HCT116 (cell line): ENCODE measurements at regions not wholly inside any gene's neighbourhood (a gene's known extent, or its start where the extent isn't known, plus 50 kb on each side); places are given as distances from the start of the nearest gene placed in this dataset.

ENCODE experiments used
- ATAC-seq: fragments of 200-7000 bp; cut with Tn5 transposase; 2 replicates; pipeline ENCODE4 v1.9.1; 2020; ENCODE audit warnings: mild to moderate bottlenecking, moderate library complexity
- BruUV-seq: library from RNA; stranded (reverse); fragments of 400-500 nt; replicated peaks from 2 replicates; lab custom pipeline; 2021; lab: Mats Ljungman, UMichigan
- CTCF ChIA-PET: fragments of 300-600 bp; sonication (Branson Sonifier 250); formaldehyde crosslinking; loops from one replicate; lab custom pipeline; 2021; ENCODE audit warnings: antibody characterized with exemption; lab: Charles Lee
- POLR2A ChIA-PET: fragments of 300-600, 350-600 bp; sonication (Branson Sonifier 250); formaldehyde crosslinking; loops from one replicate; lab custom pipeline; 2021; ENCODE audit warnings: antibody characterized with exemption; lab: Charles Lee
- RAD21 ChIA-PET, 2 experiments: fragments of 300-600 bp; sonication (Branson Sonifier 250); formaldehyde crosslinking; loops; one replicate each; lab custom pipeline; 2023; ENCODE audit warnings: low total read pairs in 2 of 2; ENCODE audit not compliant: uncharacterized antibody in 2 of 2, unreplicated experiment in 2 of 2, low non-redundant PET in 1 of 2; lab: Charles Lee
- DNase-seq: peaks from one replicate; pipeline ENCODE4 v3.0.0-alpha.2; 2010; ENCODE audit warnings: low read depth, low spot score
- H2AFZ ChIP-seq: fragments of 200-600 bp; shearing (Covaris generic), sonication (generic); 2 replicates; pipeline ENCODE4 v1.6.1; 2017; ENCODE audit warnings: low read depth, mixed run types, mixed read lengths, antibody characterized with exemption, low read length; ENCODE audit not compliant: poor library complexity, severe bottlenecking
- H3K27ac ChIP-seq: 2 replicates; pipeline ENCODE4 v1.5.1; 2012; ENCODE audit warnings: low read depth, low read length
- H3K27me3 ChIP-seq: fragments of 200-600 bp; sonication (generic); 2 replicates; pipeline ENCODE4 v1.6.1; 2016; ENCODE audit warnings: mixed run types, low read length, mixed read lengths; ENCODE audit not compliant: insufficient read depth
- H3K36me3 ChIP-seq, 2 experiments: fragments of 200-500 bp in 1 of 2; fragments of 200-600 bp in 1 of 2; sonication (Bioruptor generic) in 1 of 2; sonication (generic) in 1 of 2; 2 replicates each; pipeline versions ENCODE4 v1.5.1 to v1.6.1; 2014 to 2016; ENCODE audit warnings: low read length in 2 of 2, inconsistent platforms in 1 of 2, mixed read lengths in 1 of 2, mixed run types in 1 of 2; ENCODE audit not compliant: insufficient read depth in 2 of 2, control insufficient read depth in 1 of 2
- H3K4me1 ChIP-seq, 2 experiments: fragments of 200-600 bp in 1 of 2; sonication (generic) in 1 of 2; 2 replicates each; pipeline versions ENCODE4 v1.5.1 to v1.6.1; 2012 to 2017; ENCODE audit warnings: low read length in 2 of 2, inconsistent platforms in 1 of 2, mild to moderate bottlenecking in 1 of 2, mixed read lengths in 1 of 2, mixed run types in 1 of 2, moderate library complexity in 1 of 2; ENCODE audit not compliant: insufficient read depth in 2 of 2, control insufficient read depth in 1 of 2
- H3K4me2 ChIP-seq: fragments of 200-600 bp; sonication (generic); 2 replicates; pipeline ENCODE4 v1.6.1; 2017; ENCODE audit warnings: mixed run types, low read length, mixed read lengths
- H3K4me3 ChIP-seq, 2 experiments: fragments of 200-600 bp in 1 of 2; sonication (generic) in 1 of 2; replicated peaks in 1 of 2; 2 replicates each; pipeline ENCODE4 v1.5.1; 2011 to 2016; ENCODE audit warnings: low read length in 2 of 2, control low read depth in 1 of 2, low read depth in 1 of 2, mild to moderate bottlenecking in 1 of 2, mixed read lengths in 1 of 2, mixed run types in 1 of 2
- H3K79me2 ChIP-seq: fragments of 200-600 bp; sonication (generic); 2 replicates; pipeline ENCODE4 v1.6.1; 2017; ENCODE audit warnings: mild to moderate bottlenecking, mixed run types, low read length, moderate library complexity, mixed read lengths; ENCODE audit not compliant: insufficient read depth
- H3K9ac ChIP-seq: fragments of 200-600 bp; sonication (generic); 2 replicates; pipeline ENCODE4 v1.6.1; 2016; ENCODE audit warnings: low read length, mixed read lengths
- H3K9me2 ChIP-seq: fragments of 200-600 bp; sonication (generic), shearing (Covaris generic); 2 replicates; pipeline ENCODE4 v1.6.1; 2017; ENCODE audit warnings: mixed run types, mild to moderate bottlenecking, moderate library complexity; ENCODE audit not compliant: insufficient read depth
- H3K9me3 ChIP-seq, 2 experiments: fragments of 200-500 bp in 1 of 2; fragments of 200-600 bp in 1 of 2; sonication (Bioruptor generic) in 1 of 2; sonication (generic) in 1 of 2; 2 replicates each; pipeline ENCODE4 v1.6.1; 2014 to 2017; ENCODE audit warnings: low read length in 2 of 2, mixed read lengths in 2 of 2, inconsistent platforms in 1 of 2, low read depth in 1 of 2, mild to moderate bottlenecking in 1 of 2, mixed run types in 1 of 2, moderate library complexity in 1 of 2; ENCODE audit not compliant: control insufficient read depth in 1 of 2, insufficient read depth in 1 of 2
- H4K20me1 ChIP-seq: fragments of 200-600 bp; sonication (generic), shearing (Covaris generic); 2 replicates; pipeline ENCODE4 v1.6.1; 2017; ENCODE audit warnings: mixed run types, mild to moderate bottlenecking, moderate library complexity; ENCODE audit not compliant: insufficient read depth
- CBX3 ChIP-seq: IDR thresholded peaks from 2 replicates; pipeline ENCODE4 v1.6.1; 2012; ENCODE audit warnings: low read depth
- ELF1 ChIP-seq: IDR thresholded peaks from 2 replicates; pipeline ENCODE4 v1.6.1; 2012; ENCODE audit warnings: low read depth, borderline replicate concordance
- EZH2 ChIP-seq: fragments of 200-600 bp; sonication (generic); IDR thresholded peaks from 2 replicates; pipeline ENCODE4 v1.6.1; 2017; ENCODE audit warnings: antibody characterized with exemption, mixed run types
- JUND ChIP-seq: IDR thresholded peaks from 2 replicates; pipeline ENCODE4 v1.6.1; 2012
- RAD21 ChIP-seq: IDR thresholded peaks from 2 replicates; pipeline ENCODE4 v1.6.1; 2012; ENCODE audit warnings: low read depth, mild to moderate bottlenecking
- TCF7L2 ChIP-seq: IDR thresholded peaks from 2 replicates; pipeline ENCODE4 v1.7.0; 2011; ENCODE audit warnings: borderline replicate concordance, inconsistent platforms; ENCODE audit not compliant: insufficient read depth, insufficient read length; ENCODE audit errors: extremely low read depth
- ZNF274 ChIP-seq: fragments of 200-500 bp; sonication (Bioruptor generic); IDR thresholded peaks from 2 replicates; pipeline ENCODE4 v1.6.1; 2014; ENCODE audit warnings: mild to moderate bottlenecking, low read depth, low read length, inconsistent platforms
- intact Hi-C: fragments of 100-400 bp; cut with micrococcal nuclease; formaldehyde crosslinking; loops from 2 replicates; pipeline ENCODE4 v1.10.0; 2022
- TF ChIP-seq, protein P1 (sequence below): IDR thresholded peaks from 2 replicates; pipeline ENCODE4 v1.6.1; 2012
- TF ChIP-seq, protein P2 (sequence below): IDR thresholded peaks from 2 replicates; pipeline ENCODE4 v1.6.1; 2012

GRCh38 chr12:25741917-25742316 lies 188.8 kb upstream of the LMNTD1 start:
- no peak for DNase-seq
- RAD21 ChIA-PET, result no interaction called here
- no peak for TF ChIP-seq ELF1
- TF ChIP-seq, protein P1, sequence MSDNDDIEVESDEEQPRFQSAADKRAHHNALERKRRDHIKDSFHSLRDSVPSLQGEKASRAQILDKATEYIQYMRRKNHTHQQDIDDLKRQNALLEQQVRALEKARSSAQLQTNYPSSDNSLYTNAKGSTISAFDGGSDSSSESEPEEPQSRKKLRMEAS, result no peak
- no peak for TF ChIP-seq ZNF274
- TF ChIP-seq TCF7L2, result no peak
- no peak for TF ChIP-seq RAD21
- no peak for TF ChIP-seq CBX3
- no peak for TF ChIP-seq EZH2
- intact Hi-C loops, result no loop called here
- ATAC-seq, result no peak
- Histone ChIP-seq H3K9ac (no peak overlapping the region), H3K79me2 (no peaks in the 10 kb centered on the region), H3K9me3 (no peaks in the 10 kb centered on the region), H3K4me2 (no peak overlapping the region), H3K4me1 (no peaks in the 10 kb centered on the region), H3K27me3 (peaks cover 3% of the 10 kb centered on the region; the same call in 1 of the 2 replicates), H3K9me2 (no peaks in the 10 kb centered on the region), H3K36me3 (no peaks in the 10 kb centered on the region), H2AFZ (no peak overlapping the region), H3K4me3 (no peak overlapping the region), H3K27ac (no peak overlapping the region), H4K20me1 (no peaks in the 10 kb centered on the region)
- no TSS peak for BruUV-seq
- CTCF ChIA-PET, result no interaction called here
- POLR2A ChIA-PET, result no interaction called here

- Histone ChIP-seq H4K20me1 (no peaks in the 10 kb centered on the region), H3K4me3 (no peak overlapping the region), H3K9me3 (no peaks in the 10 kb centered on the region), H3K9me2 (no peaks in the 10 kb centered on the region), H3K36me3 (no peaks in the 10 kb centered on the region), H3K27me3 (peaks cover 3% of the 10 kb centered on the region; the same call in 1 of the 2 replicates), H2AFZ (no peak overlapping the region)
- ChIA-PET POLR2A (no interaction called here), RAD21 (no interaction called here), CTCF (no interaction called here)
- ATAC-seq (no peak), DNase-seq (no peak)
- no TSS peak for BruUV-seq
- TF ChIP-seq, protein P2, sequence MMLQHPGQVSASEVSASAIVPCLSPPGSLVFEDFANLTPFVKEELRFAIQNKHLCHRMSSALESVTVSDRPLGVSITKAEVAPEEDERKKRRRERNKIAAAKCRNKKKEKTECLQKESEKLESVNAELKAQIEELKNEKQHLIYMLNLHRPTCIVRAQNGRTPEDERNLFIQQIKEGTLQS, result no peak
- no peak for TF ChIP-seq JUND
- TF ChIP-seq, all 23 proteins: peak for 0
- intact Hi-C loops, result no loop called here
- Histone ChIP-seq H3K4me1 (no peaks in the 10 kb centered on the region), H3K79me2 (no peaks in the 10 kb centered on the region), H3K27ac (no peak overlapping the region), H3K4me2 (no peak overlapping the region), H3K9ac (no peak overlapping the region)
These were observed 190.7 kb upstream of the LMNTD1 start for GRCh38 chr12:25743679-25744215.
